Calu3 (cell line): ENCODE measurements at regions not wholly inside any gene's neighbourhood (a gene's known extent, or its start where the extent isn't known, plus 50 kb on each side); places are given as distances from the start of the nearest gene placed in this dataset.

Source experiments
- BruUV-seq: library from RNA; stranded (reverse); fragments of 400-500 nt; replicated peaks from 2 replicates; lab custom pipeline; 2021; lab: Mats Ljungman, UMichigan
- CTCF ChIA-PET: fragments of 300-600 bp; sonication (Branson Sonifier 250); formaldehyde crosslinking; loops from one replicate; lab custom pipeline; 2022; ENCODE audit warnings: antibody characterized with exemption; lab: Charles Lee
- DNase-seq: peaks from one replicate; pipeline ENCODE4 v3.0.0; 2022
- H3K27ac Mint-ChIP-seq: one replicate; pipeline ENCODE4 v1.8.0; 2022; ENCODE audit warnings: mixed read lengths; ENCODE audit not compliant: unreplicated experiment
- H3K27me3 Mint-ChIP-seq: one replicate; pipeline ENCODE4 v1.8.0; 2022; ENCODE audit warnings: mixed read lengths; ENCODE audit not compliant: unreplicated experiment
- H3K36me3 Mint-ChIP-seq: one replicate; pipeline ENCODE4 v1.8.0; 2022; ENCODE audit warnings: mild to moderate bottlenecking, moderate library complexity, mixed read lengths; ENCODE audit not compliant: insufficient read depth, unreplicated experiment
- H3K4me1 Mint-ChIP-seq: one replicate; pipeline ENCODE4 v1.8.0; 2022; ENCODE audit warnings: mild to moderate bottlenecking, low read depth, mixed read lengths; ENCODE audit not compliant: unreplicated experiment
- H3K4me3 Mint-ChIP-seq: one replicate; pipeline ENCODE4 v1.8.0; 2022; ENCODE audit warnings: mild to moderate bottlenecking, low read depth, moderate library complexity, mixed read lengths; ENCODE audit not compliant: unreplicated experiment
- H3K9me3 Mint-ChIP-seq: one replicate; pipeline ENCODE4 v1.8.0; 2022; ENCODE audit warnings: low read depth, mixed read lengths; ENCODE audit not compliant: unreplicated experiment
- CTCF ChIP-seq: fragments of 200-600 bp; IDR thresholded peaks from one replicate; pipeline ENCODE4 v1.8.0; 2022; ENCODE audit warnings: antibody characterized with exemption; ENCODE audit not compliant: unreplicated experiment
- intact Hi-C: fragments of 100-400 bp; cut with micrococcal nuclease; formaldehyde crosslinking; loops from one replicate; pipeline ENCODE4 v1.10.0; 2022; ENCODE audit not compliant: unreplicated experiment

GRCh38 chr1:78222960-78223358 is 177.2 kb downstream of the GIPC2 start:
- BruUV-seq = no TSS peak
- no peaks in the 10 kb centered on the region for H3K27me3 Mint-ChIP-seq
- TF ChIP-seq CTCF = no peak
- CTCF ChIA-PET = no interaction called here
- DNase-seq = no peak
- peak overlapping the region; percentile 50 for H3K4me3 Mint-ChIP-seq
- no peaks in the 10 kb centered on the region for H3K9me3 Mint-ChIP-seq
- intact Hi-C loops = no loop called here
- H3K36me3 Mint-ChIP-seq = peaks cover 6% of the 10 kb centered on the region
- H3K4me1 Mint-ChIP-seq = peaks cover 23% of the 10 kb centered on the region
- H3K27ac Mint-ChIP-seq = peak overlapping the region; percentile 82

DNA sequence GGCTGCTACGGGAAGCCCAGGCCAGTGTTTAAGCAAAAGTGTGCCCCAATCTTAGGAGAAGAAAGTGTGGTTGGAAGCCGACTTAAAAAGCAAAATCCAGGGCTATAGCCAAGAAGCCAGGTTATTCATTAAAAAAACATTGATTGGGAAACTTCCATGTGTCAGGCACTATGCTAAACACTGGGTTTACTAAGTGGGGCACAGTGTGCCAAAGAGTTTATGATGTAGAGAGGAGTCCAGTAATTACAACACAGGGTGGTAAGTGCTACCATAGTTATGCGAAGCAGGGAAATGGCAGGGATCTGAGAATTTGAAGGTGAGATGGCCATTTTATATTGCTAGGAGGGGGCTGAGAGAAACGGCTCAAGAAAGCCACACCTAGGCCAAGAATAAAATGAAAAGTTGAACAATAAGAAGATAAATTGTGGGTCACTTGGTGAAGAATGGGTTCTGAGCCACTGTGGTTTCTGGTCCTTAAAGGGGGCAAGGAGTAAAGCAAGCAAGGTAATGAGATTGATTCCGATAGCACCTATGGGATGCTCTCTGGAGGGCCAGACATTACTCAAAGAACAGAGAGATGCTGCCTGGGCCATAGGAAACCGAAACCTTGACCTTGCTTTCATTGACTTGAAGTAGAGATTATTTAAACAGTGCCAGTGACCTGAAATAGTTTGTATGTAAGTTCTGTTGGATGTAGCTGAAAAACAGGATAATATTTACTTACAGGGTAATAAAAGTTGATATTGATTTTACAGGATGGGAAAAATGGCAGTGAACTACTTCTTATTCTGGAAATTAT is 177.8 kb downstream of the GIPC2 start:
- no peaks in the 10 kb centered on the region for H3K9me3 Mint-ChIP-seq
- H3K4me3 Mint-ChIP-seq = peak overlapping the region; percentile 50
- H3K4me1 Mint-ChIP-seq = peaks cover 23% of the 10 kb centered on the region
- H3K36me3 Mint-ChIP-seq = peaks cover 6% of the 10 kb centered on the region
- intact Hi-C loops = no loop called here
- CTCF ChIA-PET = interaction anchor here (0.9 kb wide), 1 partner anchor 17 kb away, joined by 3 read pairs; no protein-coding TSS in a partner anchor
- H3K27ac Mint-ChIP-seq = peak overlapping the region; percentile 82
- TF ChIP-seq CTCF = no peak
- H3K27me3 Mint-ChIP-seq = no peaks in the 10 kb centered on the region
- BruUV-seq = no TSS peak
- peak; percentile 20 for DNase-seq

DNA sequence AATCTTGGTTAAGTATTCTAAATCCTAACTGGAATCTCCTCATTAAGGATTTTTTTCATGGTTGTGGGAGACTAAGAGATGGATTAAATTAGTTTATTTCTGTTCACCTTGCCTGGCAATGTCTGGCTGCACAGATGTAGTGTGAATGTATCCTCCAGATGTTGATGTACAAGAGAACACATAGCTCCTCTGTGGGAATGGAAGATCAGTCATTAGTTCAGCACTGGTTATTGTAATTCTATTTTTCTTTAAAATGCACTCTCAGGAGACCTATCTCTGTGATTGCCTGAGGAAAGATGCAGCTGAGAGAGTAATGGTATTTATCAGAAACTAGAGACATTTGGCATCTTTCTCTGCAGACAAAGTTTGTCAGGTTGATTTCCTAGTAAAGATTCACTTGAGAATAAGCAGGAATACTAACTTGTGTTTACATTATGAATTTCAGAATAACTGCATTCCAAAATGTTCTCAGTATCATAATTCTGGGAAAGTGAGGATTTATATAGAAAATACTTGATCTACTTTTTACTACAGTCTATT is 178.6 kb downstream of the GIPC2 start:
- no peak for TF ChIP-seq CTCF
- DNase-seq = no peak
- Mint-ChIP-seq H3K27me3 (no peaks in the 10 kb centered on the region), H3K36me3 (peaks cover 6% of the 10 kb centered on the region), H3K27ac (no peak overlapping the region), H3K9me3 (no peaks in the 10 kb centered on the region), H3K4me3 (no peak overlapping the region), H3K4me1 (peaks cover 26% of the 10 kb centered on the region)
- intact Hi-C loops = no loop called here
- CTCF ChIA-PET = interaction anchor here (0.9 kb wide), 1 partner anchor 18 kb away, joined by 3 read pairs; no protein-coding TSS in a partner anchor
- BruUV-seq = no TSS peak

GRCh38 chr1:78224861-78225552 is 179.2 kb downstream of the GIPC2 start:
- Mint-ChIP-seq H3K4me3 (no peak overlapping the region), H3K4me1 (peaks cover 31% of the 10 kb centered on the region), H3K27me3 (no peaks in the 10 kb centered on the region), H3K27ac (no peak overlapping the region), H3K9me3 (no peaks in the 10 kb centered on the region), H3K36me3 (peaks cover 6% of the 10 kb centered on the region)
- intact Hi-C loops = no loop called here
- DNase-seq = no peak
- BruUV-seq = no TSS peak
- no peak for TF ChIP-seq CTCF
- CTCF ChIA-PET = interaction anchor here (0.9 kb wide), 1 partner anchor 18 kb away, joined by 3 read pairs; no protein-coding TSS in a partner anchor
